ENCODE measurements at regions not wholly inside any gene's neighbourhood (a gene's known extent, or its start where the extent isn't known, plus 50 kb on each side); places are given as distances from the start of the nearest gene placed in this dataset.
A peak's percentile ranks its signal among the peaks of the same experiment; 100 is the strongest.

DNA sequence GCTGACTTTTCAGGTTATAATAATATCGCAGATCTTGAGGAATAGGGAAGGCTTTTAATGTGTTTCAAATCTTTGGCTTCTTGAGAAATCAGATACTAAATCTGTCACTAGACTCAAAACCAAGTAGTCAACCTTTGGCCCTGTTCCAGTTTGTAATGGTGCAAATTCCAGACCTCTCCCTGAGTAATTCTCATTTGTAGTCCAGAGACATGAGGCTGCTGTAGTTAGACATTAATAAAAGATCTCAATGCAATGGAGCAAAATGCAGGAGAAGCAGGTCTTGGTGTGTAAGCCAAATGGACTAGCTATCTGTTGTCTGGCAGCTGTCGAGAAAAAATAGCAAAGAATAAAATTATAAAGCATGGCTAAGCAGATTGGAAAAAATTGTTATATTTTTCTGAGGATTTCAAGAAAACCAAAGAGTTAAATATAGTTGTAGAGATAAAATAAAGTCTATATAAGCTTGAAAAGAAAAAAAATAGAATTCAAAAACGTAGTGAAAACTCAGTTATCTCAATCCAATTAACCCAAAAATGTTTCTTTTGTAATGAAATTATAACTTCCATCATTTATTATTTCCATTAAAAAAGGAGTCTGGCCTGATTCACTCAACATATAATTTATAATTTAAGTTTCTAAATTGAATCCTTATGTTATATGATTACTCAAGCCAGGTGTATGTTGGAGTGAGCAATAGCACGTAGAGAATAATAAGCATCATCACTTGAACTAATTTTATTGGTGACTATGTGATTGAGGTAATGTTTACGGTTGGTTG, 161.5 kb upstream of the ADGRB3 start:
- Histone ChIP-seq H3K9me3 (ENCODE audit: control extremely low read depth in 1 of 5, control insufficient read depth in 4 of 5, insufficient read depth in 2 of 5, low read depth in 1 of 5, low read length in 4 of 5) (no peaks in the 10 kb centered on the region), H3K4me1 (ENCODE audit: control extremely low read depth in 1 of 4, control insufficient read depth in 4 of 4, insufficient read depth in 4 of 4, low read length in 3 of 4) (no peaks in the 10 kb centered on the region), H3K27me3 (replicated peaks in 2 of 5; ENCODE audit: control insufficient read depth in 4 of 5, insufficient read depth in 5 of 5, low read length in 4 of 5) (no peaks in the 10 kb centered on the region), H3K27ac (ENCODE audit: insufficient read depth in 1 of 2, low read depth in 1 of 2, low read length in 2 of 2, poor library complexity in 1 of 2, severe bottlenecking in 2 of 2) (no peak overlapping the region), H3K36me3 (ENCODE audit: control insufficient read depth in 4 of 4, insufficient read depth in 4 of 4, low read length in 3 of 4) (no peaks in the 10 kb centered on the region), H3K4me3 (ENCODE audit: control insufficient read depth in 1 of 7, extremely low read depth in 1 of 7, insufficient read depth in 4 of 7, low read depth in 2 of 7, low read length in 6 of 7) (no peak overlapping the region)
- POLR2A ChIA-PET = no interaction called here
- no peak for DNase-seq
- CTCF ChIA-PET = no interaction called here
- WGBS (ENCODE audit: insufficient coverage) = 100% methylated on average over 1 of the region's 5 CpGs

DNA sequence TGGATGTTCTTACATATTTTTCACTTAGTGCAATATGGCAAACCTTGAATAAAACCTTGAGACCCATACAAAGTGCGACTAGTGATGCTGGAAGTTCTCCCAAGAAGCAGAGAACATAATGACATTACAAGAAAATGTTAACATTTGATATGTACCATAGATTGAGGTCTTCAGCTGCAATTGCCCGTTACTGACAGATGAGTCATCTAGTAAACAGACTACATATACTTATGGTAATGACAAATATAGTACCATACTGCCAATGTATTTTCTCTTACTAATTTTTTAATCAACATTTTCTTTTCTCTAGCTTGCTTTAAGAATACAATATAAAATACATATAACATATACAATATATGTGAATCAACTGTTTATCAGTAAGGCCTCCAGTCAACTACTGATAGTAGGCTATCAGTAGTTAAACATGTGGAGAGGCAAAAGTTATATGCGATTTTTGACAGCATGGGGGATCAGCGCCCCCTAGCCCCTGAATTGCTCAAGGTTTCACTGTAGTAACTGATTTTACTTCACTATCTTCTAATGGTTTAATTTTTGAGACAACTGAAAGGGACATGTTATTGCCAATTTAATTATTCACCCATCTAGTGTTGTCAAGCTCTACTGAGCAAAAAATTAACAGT, 166.7 kb upstream of the ADGRB3 start:
- H3K27me3 ChIP-seq (replicated peaks in 2 of 5; ENCODE audit: control insufficient read depth in 4 of 5, insufficient read depth in 5 of 5, low read length in 4 of 5) = no peaks in the 10 kb centered on the region
- WGBS (ENCODE audit: insufficient coverage) = no CpG with 5 or more reads among the region's 4 CpGs
- ChIA-PET CTCF (no interaction called here), POLR2A (no interaction called here)
- no peaks in the 10 kb centered on the region for H3K36me3 ChIP-seq (ENCODE audit: control insufficient read depth in 4 of 4, insufficient read depth in 4 of 4, low read length in 3 of 4)
- no peaks in the 10 kb centered on the region for H3K4me1 ChIP-seq (ENCODE audit: control extremely low read depth in 1 of 4, control insufficient read depth in 4 of 4, insufficient read depth in 4 of 4, low read length in 3 of 4)
- no peak overlapping the region for H3K27ac ChIP-seq (ENCODE audit: insufficient read depth in 1 of 2, low read depth in 1 of 2, low read length in 2 of 2, poor library complexity in 1 of 2, severe bottlenecking in 2 of 2)
- H3K4me3 ChIP-seq (ENCODE audit: control insufficient read depth in 1 of 7, extremely low read depth in 1 of 7, insufficient read depth in 4 of 7, low read depth in 2 of 7, low read length in 6 of 7) = no peak overlapping the region
- no peaks in the 10 kb centered on the region for H3K9me3 ChIP-seq (ENCODE audit: control extremely low read depth in 1 of 5, control insufficient read depth in 4 of 5, insufficient read depth in 2 of 5, low read depth in 1 of 5, low read length in 4 of 5)
- peak in 1 of 3 donors; percentile 1 for DNase-seq

DNA sequence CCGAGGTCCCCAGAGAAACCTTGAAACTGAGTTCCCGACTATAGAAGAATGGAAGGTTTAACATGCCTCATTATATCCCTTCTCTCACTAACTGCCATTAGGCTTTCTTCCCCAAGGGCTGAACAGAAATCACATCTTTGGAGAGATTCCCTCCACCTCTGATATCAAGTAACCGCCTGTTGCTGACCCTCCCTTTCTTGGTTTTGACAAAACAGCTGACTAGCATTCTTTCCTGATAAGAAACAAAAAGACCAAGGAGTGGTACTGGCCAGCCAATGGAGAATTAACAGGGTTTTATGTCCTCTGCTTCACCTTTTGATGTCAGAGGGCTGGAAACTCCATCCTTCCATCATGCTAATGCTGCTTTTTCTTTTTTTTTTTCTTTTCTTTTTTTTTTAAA, 176.6 kb upstream of the ADGRB3 start:
- ChIA-PET POLR2A (no interaction called here), CTCF (no interaction called here)
- H3K9me3 ChIP-seq (ENCODE audit: control extremely low read depth in 1 of 5, control insufficient read depth in 4 of 5, insufficient read depth in 2 of 5, low read depth in 1 of 5, low read length in 4 of 5) = peaks cover 0 to 6% (median 6%) of the 10 kb centered on the region in 5 experiments
- H3K36me3 ChIP-seq (ENCODE audit: control insufficient read depth in 4 of 4, insufficient read depth in 4 of 4, low read length in 3 of 4) = no peaks in the 10 kb centered on the region
- no peak overlapping the region for H3K27ac ChIP-seq (ENCODE audit: insufficient read depth in 1 of 2, low read depth in 1 of 2, low read length in 2 of 2, poor library complexity in 1 of 2, severe bottlenecking in 2 of 2)
- DNase-seq = no peak
- no peak overlapping the region for H3K4me3 ChIP-seq (ENCODE audit: control insufficient read depth in 1 of 7, extremely low read depth in 1 of 7, insufficient read depth in 4 of 7, low read depth in 2 of 7, low read length in 6 of 7)
- H3K4me1 ChIP-seq (ENCODE audit: control extremely low read depth in 1 of 4, control insufficient read depth in 4 of 4, insufficient read depth in 4 of 4, low read length in 3 of 4) = no peaks in the 10 kb centered on the region
- 100% methylated on average over 2 of the region's 3 CpGs for WGBS (ENCODE audit: insufficient coverage)
- no peaks in the 10 kb centered on the region for H3K27me3 ChIP-seq (replicated peaks in 2 of 5; ENCODE audit: control insufficient read depth in 4 of 5, insufficient read depth in 5 of 5, low read length in 4 of 5)

DNA sequence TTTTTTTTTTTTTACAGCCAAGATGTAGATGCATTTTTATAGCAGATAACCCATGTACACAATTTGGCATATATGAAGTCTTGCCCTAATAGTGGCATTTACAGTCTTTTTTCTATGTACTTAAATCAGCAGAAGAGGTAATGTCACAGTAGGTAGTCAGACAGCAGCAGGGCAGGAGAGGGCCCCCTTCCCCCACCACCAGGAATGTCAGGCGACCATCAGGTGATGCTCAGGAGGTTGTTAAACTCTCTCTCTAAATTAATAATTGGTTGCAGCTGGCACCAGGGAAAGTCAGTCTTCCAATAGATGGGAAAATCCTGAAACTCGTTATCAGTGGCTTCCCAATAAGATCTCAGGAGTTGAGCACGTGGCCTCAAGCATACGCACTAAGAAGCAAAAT, 188.0 kb upstream of the ADGRB3 start:
- no peak for DNase-seq
- 100% methylated on average over 1 of the region's 4 CpGs for WGBS (ENCODE audit: insufficient coverage)
- CTCF ChIA-PET = no interaction called here

DNA sequence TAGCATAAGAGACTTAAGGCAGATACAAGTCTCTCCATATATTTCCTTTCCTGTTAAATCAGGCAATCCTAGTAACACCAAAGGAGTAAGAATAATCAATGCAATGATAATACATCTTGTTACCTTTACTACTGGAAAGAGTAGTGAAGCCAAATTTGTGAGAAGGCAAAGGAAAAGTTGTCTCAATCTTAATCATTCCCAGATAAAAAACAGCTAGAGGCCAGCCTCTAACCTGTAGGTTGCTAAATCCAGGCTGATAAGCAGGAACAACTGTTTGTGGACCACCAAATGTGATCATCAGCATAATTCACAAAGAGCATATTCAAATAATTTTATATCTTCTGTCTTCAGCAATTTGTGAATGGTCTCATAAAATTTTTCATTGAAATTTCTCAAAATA, 189.2 kb upstream of the ADGRB3 start:
- ChIA-PET CTCF (no interaction called here), POLR2A (no interaction called here)
- no peak overlapping the region for H3K4me3 ChIP-seq (ENCODE audit: control insufficient read depth in 1 of 7, extremely low read depth in 1 of 7, insufficient read depth in 4 of 7, low read depth in 2 of 7, low read length in 6 of 7)

More for the DNA sequence above, 188.0 kb upstream of the ADGRB3 start:
- POLR2A ChIA-PET = no interaction called here
- Histone ChIP-seq H3K4me3 (ENCODE audit: control insufficient read depth in 1 of 7, extremely low read depth in 1 of 7, insufficient read depth in 4 of 7, low read depth in 2 of 7, low read length in 6 of 7) (no peak overlapping the region), H3K27ac (ENCODE audit: insufficient read depth in 1 of 2, low read depth in 1 of 2, low read length in 2 of 2, poor library complexity in 1 of 2, severe bottlenecking in 2 of 2) (no peak overlapping the region), H3K9me3 (ENCODE audit: control extremely low read depth in 1 of 5, control insufficient read depth in 4 of 5, insufficient read depth in 2 of 5, low read depth in 1 of 5, low read length in 4 of 5) (no peaks in the 10 kb centered on the region), H3K36me3 (ENCODE audit: control insufficient read depth in 4 of 4, insufficient read depth in 4 of 4, low read length in 3 of 4) (no peaks in the 10 kb centered on the region), H3K4me1 (ENCODE audit: control extremely low read depth in 1 of 4, control insufficient read depth in 4 of 4, insufficient read depth in 4 of 4, low read length in 3 of 4) (no peaks in the 10 kb centered on the region), H3K27me3 (replicated peaks in 2 of 5; ENCODE audit: control insufficient read depth in 4 of 5, insufficient read depth in 5 of 5, low read length in 4 of 5) (no peaks in the 10 kb centered on the region)

DNA sequence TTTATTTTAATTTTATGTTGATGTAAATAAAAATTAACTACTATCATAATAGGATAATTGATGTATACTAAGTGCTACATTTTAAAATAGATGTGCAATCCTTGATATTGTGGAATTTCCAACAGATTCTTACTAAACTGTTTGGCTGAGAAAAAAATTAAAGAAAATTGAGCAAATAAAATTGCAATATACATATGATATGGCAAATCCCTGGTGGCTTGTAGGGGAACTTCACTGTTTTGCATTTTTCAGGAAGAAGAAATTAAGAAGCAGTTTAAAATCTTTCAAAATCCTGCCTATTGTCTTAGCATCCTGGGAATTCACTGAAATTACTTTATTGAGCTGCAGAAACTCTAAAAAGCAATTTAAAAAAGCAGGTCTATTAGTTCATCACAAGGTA, 191.4 kb upstream of the ADGRB3 start:
- Histone ChIP-seq H3K4me3 (ENCODE audit: control insufficient read depth in 1 of 7, extremely low read depth in 1 of 7, insufficient read depth in 4 of 7, low read depth in 2 of 7, low read length in 6 of 7) (no peak overlapping the region), H3K4me1 (ENCODE audit: control extremely low read depth in 1 of 4, control insufficient read depth in 4 of 4, insufficient read depth in 4 of 4, low read length in 3 of 4) (no peaks in the 10 kb centered on the region), H3K36me3 (ENCODE audit: control insufficient read depth in 4 of 4, insufficient read depth in 4 of 4, low read length in 3 of 4) (no peaks in the 10 kb centered on the region), H3K9me3 (ENCODE audit: control extremely low read depth in 1 of 5, control insufficient read depth in 4 of 5, insufficient read depth in 2 of 5, low read depth in 1 of 5, low read length in 4 of 5) (no peaks in the 10 kb centered on the region), H3K27ac (ENCODE audit: insufficient read depth in 1 of 2, low read depth in 1 of 2, low read length in 2 of 2, poor library complexity in 1 of 2, severe bottlenecking in 2 of 2) (no peak overlapping the region), H3K27me3 (replicated peaks in 2 of 5; ENCODE audit: control insufficient read depth in 4 of 5, insufficient read depth in 5 of 5, low read length in 4 of 5) (no peaks in the 10 kb centered on the region)
- DNase-seq = no peak
- POLR2A ChIA-PET = no interaction called here
- CTCF ChIA-PET = no interaction called here

More for the DNA sequence above, 189.2 kb upstream of the ADGRB3 start:
- Histone ChIP-seq H3K27me3 (replicated peaks in 2 of 5; ENCODE audit: control insufficient read depth in 4 of 5, insufficient read depth in 5 of 5, low read length in 4 of 5) (no peaks in the 10 kb centered on the region), H3K4me1 (ENCODE audit: control extremely low read depth in 1 of 4, control insufficient read depth in 4 of 4, insufficient read depth in 4 of 4, low read length in 3 of 4) (no peaks in the 10 kb centered on the region), H3K9me3 (ENCODE audit: control extremely low read depth in 1 of 5, control insufficient read depth in 4 of 5, insufficient read depth in 2 of 5, low read depth in 1 of 5, low read length in 4 of 5) (no peaks in the 10 kb centered on the region), H3K36me3 (ENCODE audit: control insufficient read depth in 4 of 4, insufficient read depth in 4 of 4, low read length in 3 of 4) (no peaks in the 10 kb centered on the region), H3K27ac (ENCODE audit: insufficient read depth in 1 of 2, low read depth in 1 of 2, low read length in 2 of 2, poor library complexity in 1 of 2, severe bottlenecking in 2 of 2) (no peak overlapping the region)
- no peak for DNase-seq

DNA sequence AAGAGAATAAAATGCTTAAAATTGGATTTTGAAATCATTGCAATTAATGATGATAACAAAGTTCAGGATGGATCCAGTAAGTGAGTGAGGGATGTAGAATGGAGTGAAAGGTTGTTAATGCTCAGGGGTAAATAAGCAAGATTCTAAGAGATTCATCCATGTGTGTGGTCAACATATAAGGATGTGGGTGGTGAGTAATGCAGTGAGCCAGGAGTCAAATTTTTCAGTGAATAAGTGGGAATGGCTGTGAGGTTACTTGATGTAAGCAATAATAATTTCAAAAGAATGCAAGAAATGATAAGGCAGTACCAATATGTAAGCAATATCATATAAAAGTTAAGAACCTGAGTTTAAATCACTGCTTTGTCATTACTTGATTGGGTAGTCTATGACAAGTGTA, 207.5 kb upstream of the ADGRB3 start:
- Histone ChIP-seq H3K4me1 (ENCODE audit: control extremely low read depth in 1 of 4, control insufficient read depth in 4 of 4, insufficient read depth in 4 of 4, low read length in 3 of 4) (no peaks in the 10 kb centered on the region), H3K4me3 (ENCODE audit: control insufficient read depth in 1 of 7, extremely low read depth in 1 of 7, insufficient read depth in 4 of 7, low read depth in 2 of 7, low read length in 6 of 7) (no peak overlapping the region), H3K36me3 (ENCODE audit: control insufficient read depth in 4 of 4, insufficient read depth in 4 of 4, low read length in 3 of 4) (no peaks in the 10 kb centered on the region), H3K27ac (ENCODE audit: insufficient read depth in 1 of 2, low read depth in 1 of 2, low read length in 2 of 2, poor library complexity in 1 of 2, severe bottlenecking in 2 of 2) (no peak overlapping the region), H3K9me3 (ENCODE audit: control extremely low read depth in 1 of 5, control insufficient read depth in 4 of 5, insufficient read depth in 2 of 5, low read depth in 1 of 5, low read length in 4 of 5) (no peaks in the 10 kb centered on the region), H3K27me3 (replicated peaks in 2 of 5; ENCODE audit: control insufficient read depth in 4 of 5, insufficient read depth in 5 of 5, low read length in 4 of 5) (no peaks in the 10 kb centered on the region)
- ChIA-PET POLR2A (no interaction called here), CTCF (no interaction called here)
- DNase-seq = no peak

Data from common myeloid progenitor, CD34-positive (primary cell).